HG03432 (cell line): ENCODE measurements at regions not wholly inside any gene's neighbourhood (a gene's known extent, or its start where the extent isn't known, plus 50 kb on each side); places are given as distances from the start of the nearest gene placed in this dataset.

Experiments used
- ATAC-seq: cut with Tn5 transposase; IDR thresholded peaks from one replicate; pipeline ENCODE4 v1.9.1; 2021; ENCODE audit warnings: mild to moderate bottlenecking, moderate library complexity; ENCODE audit not compliant: unreplicated experiment

DNA sequence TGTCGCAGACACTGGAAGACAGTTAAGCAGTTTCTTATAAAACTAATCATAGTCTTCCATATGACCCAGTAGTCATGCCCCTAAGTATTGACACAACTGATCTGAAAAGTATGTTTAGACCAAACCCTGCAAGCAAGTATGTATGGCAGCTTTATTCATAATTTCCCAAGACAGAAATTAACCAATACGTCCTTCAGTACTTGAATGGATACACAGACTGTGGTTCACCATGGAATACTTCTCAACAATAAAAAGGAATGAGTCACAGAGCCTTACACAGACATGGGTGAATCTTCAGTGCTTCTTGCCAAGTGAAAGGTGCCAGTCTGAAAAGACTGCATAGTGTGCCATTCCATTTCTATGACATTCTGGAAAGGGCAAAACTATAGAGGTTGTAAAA is 50.2 kb upstream of the AKR1E2 start:
- no peak for ATAC-seq

DNA sequence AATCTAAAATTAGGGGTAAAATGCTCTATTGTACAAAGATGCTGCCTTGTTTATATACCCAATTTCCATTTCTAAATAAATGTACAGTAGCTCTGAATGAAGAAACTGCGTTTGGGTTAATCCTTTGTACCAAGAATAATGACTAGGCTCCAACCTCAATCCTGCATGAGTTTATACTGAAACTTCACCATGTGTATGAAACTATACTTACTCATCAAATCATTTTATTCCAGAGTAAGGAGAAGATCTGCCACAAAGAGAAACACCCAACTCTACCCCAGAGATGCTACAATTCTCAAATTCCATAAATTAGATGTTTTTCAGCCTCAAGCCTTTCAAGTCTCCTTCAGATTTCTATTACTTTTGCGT is 53.8 kb upstream of the AKR1E2 start:
- ATAC-seq, result no peak

DNA sequence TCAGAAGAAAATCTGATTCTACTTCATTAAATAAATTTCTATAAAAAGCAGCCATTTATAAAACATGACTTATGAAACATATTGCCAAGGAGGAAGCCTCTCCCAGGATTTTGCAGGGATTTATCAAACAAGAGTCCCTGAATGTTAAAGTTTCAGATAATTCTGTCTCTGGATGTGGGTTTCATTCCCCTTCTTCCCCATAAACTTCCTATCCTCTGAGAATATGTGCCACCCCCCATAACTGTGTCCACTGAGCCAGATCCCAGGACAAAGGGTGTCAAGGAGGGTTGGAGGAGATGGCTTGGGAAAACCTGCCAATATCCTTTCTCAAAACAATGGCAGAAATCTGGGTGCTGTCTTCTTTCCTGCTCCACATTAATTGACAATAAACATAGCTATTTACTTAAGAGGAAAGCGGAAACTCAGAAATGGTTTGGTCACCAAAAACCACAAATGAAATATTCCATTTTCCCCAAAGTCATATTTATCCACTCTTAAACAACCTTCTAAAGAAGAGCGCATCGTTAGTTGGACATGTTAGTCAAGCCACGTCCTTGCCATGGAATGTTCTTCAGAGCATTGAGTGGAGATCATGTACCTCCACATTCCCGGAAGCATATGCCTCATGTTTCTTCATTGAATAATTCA is 54.3 kb upstream of the AKR1E2 start:
- no peak for ATAC-seq

- ATAC-seq, result no peak
These were observed 55.0 kb upstream of the AKR1E2 start for GRCh38 chr10:4770801-4771553.

- no peak for ATAC-seq
These were observed 57.6 kb upstream of the AKR1E2 start for GRCh38 chr10:4768416-4768815.

DNA sequence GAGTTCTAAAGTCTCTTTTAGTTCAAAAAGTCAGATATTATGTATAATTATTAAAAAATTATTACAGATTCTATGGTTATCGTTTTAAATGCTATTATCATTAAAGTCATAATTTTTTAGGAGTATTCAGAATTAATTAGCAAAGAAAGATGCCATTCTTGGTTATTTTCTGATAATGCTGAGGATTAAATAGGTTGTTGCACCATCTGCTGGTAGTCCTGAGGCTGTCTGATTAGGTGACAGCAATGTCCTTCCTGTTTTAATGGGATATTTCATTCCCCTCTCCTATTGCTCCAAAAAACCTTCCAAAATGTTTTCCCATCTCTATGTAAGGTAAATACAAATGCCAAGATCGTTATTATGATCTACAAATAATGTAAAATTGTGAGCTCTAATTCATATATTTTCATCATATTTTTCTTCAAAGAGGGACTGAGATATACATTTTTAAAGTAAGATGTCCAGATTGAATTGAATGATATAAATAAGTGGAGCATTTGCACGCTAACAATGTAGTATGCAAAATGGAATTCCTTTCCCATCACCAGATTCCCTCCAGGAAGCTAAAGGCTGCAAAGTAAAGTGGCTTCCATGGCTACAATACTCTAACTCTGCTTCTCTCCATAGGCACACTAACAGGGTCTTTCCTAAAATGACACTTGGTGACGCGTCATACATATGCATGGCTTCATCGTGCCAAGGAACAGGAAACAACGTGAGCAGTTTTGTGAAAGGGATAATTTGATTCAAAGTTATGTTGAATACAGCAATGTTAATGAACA is 58.8 kb upstream of the AKR1E2 start:
- ATAC-seq, result no peak

- ATAC-seq, result no peak
These were observed 59.6 kb upstream of the AKR1E2 start for GRCh38 chr10:4766454-4766853.

GRCh38 chr10:4765428-4765827 is 60.6 kb upstream of the AKR1E2 start:
- ATAC-seq, result no peak

- no peak for ATAC-seq
These were observed 62.0 kb upstream of the AKR1E2 start for GRCh38 chr10:4763960-4764428.

GRCh38 chr10:4763513-4763912 is 62.5 kb upstream of the AKR1E2 start:
- no peak for ATAC-seq

DNA sequence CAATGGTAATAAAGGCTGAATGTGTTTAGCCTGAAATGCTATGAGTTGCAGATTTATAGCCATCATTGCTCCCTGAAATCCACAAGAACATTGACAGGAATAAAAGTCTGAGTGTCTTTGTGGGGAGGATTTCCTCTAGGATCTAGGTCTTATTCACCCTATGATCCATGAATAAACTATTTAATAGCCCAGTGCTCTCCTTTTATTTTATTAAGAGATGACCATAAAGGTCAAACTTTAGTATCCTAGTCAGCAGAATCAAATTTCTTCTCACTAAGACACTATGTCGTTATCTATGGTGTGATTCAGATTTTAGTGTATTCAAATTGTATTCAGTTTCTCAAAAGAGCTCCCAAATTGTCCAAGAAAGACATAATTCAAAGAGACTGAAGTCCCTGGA is 67.8 kb upstream of the AKR1E2 start:
- ATAC-seq, result no peak

DNA sequence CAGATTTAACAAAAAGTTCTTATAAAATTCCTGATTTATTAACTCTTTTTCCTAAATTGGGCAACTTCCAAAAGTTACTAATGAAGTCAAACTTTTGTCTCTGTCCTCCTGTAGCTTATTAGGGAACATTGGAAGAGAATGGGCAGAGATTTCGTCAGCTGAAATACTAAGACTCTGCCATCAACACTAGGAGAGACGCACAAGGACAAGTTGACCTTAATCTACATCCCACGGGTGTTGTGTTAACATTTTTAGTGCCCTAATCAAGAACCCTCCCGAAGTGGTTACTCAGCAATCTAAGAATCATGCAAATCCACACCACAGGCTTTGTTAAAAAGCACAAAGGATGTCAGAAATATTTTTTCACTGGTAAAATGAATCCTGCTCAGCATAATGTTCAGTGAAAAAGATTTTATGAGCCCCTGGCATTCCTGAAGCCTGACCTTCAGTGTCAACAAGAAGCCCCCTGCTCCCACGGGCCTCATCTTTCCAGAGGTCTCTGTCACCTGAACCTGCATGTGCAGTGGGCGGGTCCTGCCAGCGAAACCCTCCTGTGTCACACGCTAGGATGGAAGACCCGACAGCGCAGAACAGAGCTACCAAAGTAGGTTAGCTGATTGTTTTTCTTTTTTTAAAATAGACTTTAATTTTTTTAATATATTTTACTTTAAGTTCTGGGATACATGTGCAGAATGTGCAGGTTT is 70.6 kb upstream of the AKR1E2 start:
- no peak for ATAC-seq

DNA sequence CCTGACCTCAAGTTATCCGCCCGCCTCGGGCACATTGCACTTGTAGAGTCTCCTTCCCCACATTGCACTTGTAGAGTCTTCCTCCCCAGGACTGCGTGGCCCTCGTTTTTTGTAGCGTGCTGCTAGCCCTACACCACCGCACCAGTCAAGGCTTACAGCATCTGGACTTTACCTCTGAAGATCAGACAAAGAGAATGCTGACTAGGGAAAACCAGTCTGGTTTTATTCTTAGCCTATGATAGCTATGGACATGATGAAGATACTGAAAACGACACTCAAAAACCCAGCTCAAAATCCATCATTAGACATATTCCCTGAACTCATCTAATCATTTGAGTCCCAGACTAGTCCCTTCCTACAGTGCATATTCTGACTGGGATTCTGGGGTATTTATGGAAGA is 71.9 kb upstream of the AKR1E2 start:
- ATAC-seq, result no peak

DNA sequence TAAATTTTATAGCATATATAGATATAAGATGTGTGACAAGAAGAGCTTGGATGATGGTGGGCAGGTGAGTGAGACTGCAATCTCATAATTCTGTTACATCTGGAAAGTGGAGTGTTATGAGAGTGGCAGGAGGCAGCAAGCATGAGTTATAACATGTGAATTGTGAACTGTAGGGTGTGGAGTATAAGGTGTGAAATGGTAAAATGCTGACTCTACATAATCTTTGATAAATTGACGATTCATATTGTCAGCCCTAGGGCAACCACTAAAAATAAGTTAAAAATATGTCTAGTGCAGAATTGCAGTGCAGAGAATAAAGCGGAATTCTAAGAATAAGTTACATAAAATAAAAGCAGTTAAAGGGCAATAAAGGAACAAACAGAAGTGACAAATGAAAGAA is 74.8 kb upstream of the AKR1E2 start:
- ATAC-seq, result no peak

- no peak for ATAC-seq
These were observed 76.8 kb upstream of the AKR1E2 start for GRCh38 chr10:4749271-4749574.

DNA sequence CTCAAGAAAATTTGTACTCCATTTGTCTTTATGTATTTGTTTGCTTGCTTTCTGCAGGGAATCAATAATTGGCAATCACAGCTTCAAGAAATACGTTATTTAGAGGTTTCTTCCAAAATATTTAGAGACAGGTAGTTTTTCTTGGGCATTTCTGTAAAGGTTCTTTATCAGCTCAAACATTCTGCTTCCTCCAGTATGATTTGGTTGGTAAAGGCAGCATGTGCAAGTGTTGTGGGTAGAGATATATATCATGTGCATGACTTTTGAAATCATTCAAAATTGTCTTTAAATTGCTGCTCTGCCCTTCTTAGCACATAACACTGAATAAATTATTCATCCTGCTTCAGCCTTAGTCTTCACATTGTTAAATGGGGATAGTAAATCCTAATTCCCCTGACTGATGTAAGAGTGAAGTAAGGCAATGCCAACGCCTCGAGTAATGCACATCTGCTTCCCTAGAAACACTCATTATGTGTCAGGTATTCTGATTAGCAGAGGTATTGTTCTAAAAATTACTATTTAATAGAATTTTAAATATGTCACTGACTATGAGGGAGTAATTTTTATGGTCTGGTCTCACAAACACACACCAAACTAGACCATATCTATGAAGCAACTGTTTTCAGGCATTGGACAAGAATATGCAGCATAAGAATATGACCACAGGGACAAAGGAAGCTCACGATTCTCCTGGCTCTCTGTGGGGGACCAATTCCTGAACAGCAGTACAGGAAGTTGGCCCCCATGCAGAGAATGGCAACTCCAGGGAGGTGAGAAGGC is 77.3 kb upstream of the AKR1E2 start:
- ATAC-seq, result no peak

- no peak for ATAC-seq
These were observed 83.8 kb upstream of the AKR1E2 start for GRCh38 chr10:4742217-4742616.

DNA sequence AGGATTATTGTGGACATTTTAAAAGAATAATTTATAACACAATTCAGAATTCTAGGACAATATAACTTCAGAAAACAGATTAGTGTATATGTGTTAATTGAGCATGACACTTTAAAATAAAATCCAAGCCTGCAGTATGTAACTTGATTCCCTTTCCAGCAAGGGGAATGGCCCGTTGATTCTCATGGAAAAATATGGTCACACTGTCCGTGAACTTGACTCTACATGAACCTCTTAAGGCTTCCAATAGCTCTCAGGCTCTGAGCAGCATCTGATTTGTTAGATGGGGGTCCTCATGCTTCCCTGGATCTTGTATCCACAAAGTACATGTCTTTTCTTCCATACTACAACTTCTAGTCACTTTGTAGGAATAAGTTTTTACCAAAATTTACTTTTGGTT is 85.5 kb upstream of the AKR1E2 start:
- ATAC-seq, result no peak

- no peak for ATAC-seq
These were observed 89.4 kb upstream of the AKR1E2 start for GRCh38 chr10:4736608-4737007.

DNA sequence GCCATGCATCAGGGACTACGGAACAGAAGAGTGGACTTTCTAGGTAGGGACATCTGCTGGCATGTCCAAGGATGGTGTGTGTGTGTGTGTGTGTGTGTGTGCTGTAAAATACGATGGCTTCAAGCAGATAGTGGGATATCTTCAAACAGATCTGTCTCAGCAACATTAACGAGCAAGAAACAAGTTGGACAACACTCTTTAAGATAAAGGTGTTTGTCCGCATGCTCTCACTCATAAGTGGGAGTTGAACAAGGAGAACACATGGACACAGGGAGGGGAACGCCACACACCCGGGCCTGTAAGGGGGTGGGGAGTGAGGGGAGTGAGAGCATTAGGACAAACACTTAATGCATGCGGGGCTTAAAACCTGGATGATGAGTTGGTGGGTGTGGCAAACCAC is 89.8 kb upstream of the AKR1E2 start:
- no peak for ATAC-seq

GRCh38 chr10:4733843-4734224 is 92.2 kb upstream of the AKR1E2 start:
- ATAC-seq, result no peak
